NCI-H510A treated with DMSO at 0.1 percent for 48 hours (cell line): ENCODE measurements at regions not wholly inside any gene's neighbourhood (a gene's known extent, or its start where the extent isn't known, plus 50 kb on each side); places are given as distances from the start of the nearest gene placed in this dataset.
"Not testable (repeated sequence)": the region's sequence is repeated elsewhere in the genome, so short reads cannot be mapped to it uniquely, and the experiment has no call there.

Experiments used
- DNase-seq: peaks from one replicate; lab custom pipeline; 2025; lab: John Stamatoyannopoulos, UW

- DNase-seq, result not testable (repeated sequence)
Measured at GRCh38 chr7:37617406-37617805, 66.2 kb upstream of the GPR141 start.

GRCh38 chr7:37633048-37633447 is 50.5 kb upstream of the GPR141 start:
- no peak for DNase-seq
